IPS-20b (cell line): ENCODE measurements at regions not wholly inside any gene's neighbourhood (a gene's known extent, or its start where the extent isn't known, plus 50 kb on each side); places are given as distances from the start of the nearest gene placed in this dataset.

Source experiments
- H3K27ac ChIP-seq: one replicate; pipeline ENCODE4 v1.5.1; 2013; ENCODE audit warnings: low read length
- H3K27me3 ChIP-seq: 2 replicates; pipeline ENCODE4 v1.6.1; 2013; ENCODE audit warnings: mild to moderate bottlenecking, low read length, inconsistent platforms; ENCODE audit not compliant: insufficient read depth
- H3K36me3 ChIP-seq: 2 replicates; pipeline ENCODE4 v1.6.1; 2013; ENCODE audit warnings: low read depth, mild to moderate bottlenecking, inconsistent platforms, low read length, moderate library complexity; ENCODE audit not compliant: insufficient read depth
- H3K4me1 ChIP-seq: 2 replicates; pipeline ENCODE4 v1.6.1; 2013; ENCODE audit warnings: mild to moderate bottlenecking, control low read depth, inconsistent platforms, low read length, moderate library complexity; ENCODE audit not compliant: insufficient read depth
- H3K4me3 ChIP-seq: 2 replicates; pipeline ENCODE4 v1.5.1; 2013; ENCODE audit warnings: mild to moderate bottlenecking, low read length, inconsistent platforms
- H3K9ac ChIP-seq: 2 replicates; pipeline ENCODE4 v1.6.1; 2013; ENCODE audit warnings: low read depth, mild to moderate bottlenecking, inconsistent platforms, low read length, moderate library complexity
- H3K9me3 ChIP-seq: 2 replicates; pipeline ENCODE4 v1.6.1; 2013; ENCODE audit warnings: mild to moderate bottlenecking, low read depth, low read length, inconsistent platforms; ENCODE audit not compliant: insufficient read depth

DNA sequence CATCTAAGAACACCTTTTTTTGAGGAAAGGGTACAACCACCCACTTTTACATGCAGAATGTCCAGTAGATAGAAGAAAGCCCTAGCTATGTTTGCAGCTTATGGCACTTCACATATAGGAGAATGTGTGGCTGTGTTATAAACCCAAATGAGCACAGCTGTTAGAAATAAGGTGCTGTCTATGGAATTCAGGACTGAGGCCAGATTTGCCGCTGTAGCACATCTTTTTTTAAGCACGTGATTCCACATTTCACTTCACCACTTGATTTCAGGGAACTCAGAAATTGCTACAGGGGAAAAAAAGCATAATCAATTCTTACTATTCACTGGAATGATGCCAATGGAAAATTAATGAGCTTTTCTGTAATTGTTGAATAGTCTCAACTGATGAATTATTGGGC lies 147.2 kb upstream of the ADAMTS5 start:
- H3K27me3 ChIP-seq, result no peaks in the 10 kb centered on the region
- no peaks in the 10 kb centered on the region for H3K9me3 ChIP-seq
- no peak overlapping the region for H3K27ac ChIP-seq
- peaks cover 8% of the 10 kb centered on the region; the same call in 1 of the 2 replicates for H3K4me1 ChIP-seq
- H3K9ac ChIP-seq, result no peak overlapping the region
- H3K36me3 ChIP-seq, result no peaks in the 10 kb centered on the region
- H3K4me3 ChIP-seq, result no peak overlapping the region

DNA sequence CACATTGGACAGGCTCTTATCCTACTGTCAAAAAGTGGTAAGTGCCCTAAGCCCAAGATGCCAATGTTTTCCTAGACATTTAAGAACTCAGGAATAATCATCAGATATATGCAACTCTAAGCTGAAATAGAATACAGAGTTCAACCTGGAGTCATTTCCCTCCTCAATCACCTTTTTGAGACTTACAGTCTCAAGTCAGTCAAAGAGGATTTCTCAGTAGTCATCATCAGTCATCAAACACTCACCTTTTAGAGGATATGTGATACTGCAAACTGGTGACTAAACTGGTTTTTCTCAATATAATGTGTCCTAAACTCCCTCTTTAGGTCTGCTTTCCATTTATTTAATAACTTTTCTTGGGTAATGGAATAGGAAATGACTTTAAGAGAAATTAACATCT lies 145.3 kb upstream of the ADAMTS5 start:
- Histone ChIP-seq H3K9ac (no peak overlapping the region), H3K4me1 (peaks cover 8% of the 10 kb centered on the region; the same call in 1 of the 2 replicates), H3K4me3 (no peak overlapping the region), H3K9me3 (no peaks in the 10 kb centered on the region), H3K36me3 (no peaks in the 10 kb centered on the region), H3K27ac (no peak overlapping the region), H3K27me3 (no peaks in the 10 kb centered on the region)

GRCh38 chr21:27110956-27111355 lies 144.1 kb upstream of the ADAMTS5 start:
- Histone ChIP-seq H3K4me1 (peaks cover 8% of the 10 kb centered on the region; the same call in 1 of the 2 replicates), H3K4me3 (no peak overlapping the region), H3K36me3 (no peaks in the 10 kb centered on the region), H3K27me3 (no peaks in the 10 kb centered on the region), H3K9me3 (no peaks in the 10 kb centered on the region), H3K27ac (no peak overlapping the region), H3K9ac (no peak overlapping the region)

DNA sequence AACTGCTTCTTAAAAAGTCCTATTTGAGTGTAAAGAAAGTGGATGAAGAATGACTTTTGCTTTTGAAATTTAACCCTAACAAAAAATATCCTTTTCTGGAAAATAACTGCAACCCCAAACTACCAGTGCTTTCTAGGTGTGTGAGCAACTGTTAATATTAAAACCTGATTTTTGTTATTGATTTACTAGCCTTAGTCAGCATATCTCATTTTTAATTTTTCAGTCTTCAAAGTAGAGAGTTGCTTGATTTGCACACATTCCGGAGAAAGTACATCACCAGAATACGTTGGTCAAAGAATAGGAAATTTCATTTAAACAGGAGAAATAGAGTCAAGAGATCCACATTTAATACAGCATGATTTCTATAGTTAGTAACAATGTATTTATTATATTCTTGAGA lies 141.8 kb upstream of the ADAMTS5 start:
- H3K9ac ChIP-seq, result no peak overlapping the region
- no peak overlapping the region for H3K27ac ChIP-seq
- H3K4me1 ChIP-seq, result peaks cover 14% of the 10 kb centered on the region; the same call in 1 of the 2 replicates
- H3K36me3 ChIP-seq, result no peaks in the 10 kb centered on the region
- H3K9me3 ChIP-seq, result no peaks in the 10 kb centered on the region
- no peak overlapping the region for H3K4me3 ChIP-seq
- no peaks in the 10 kb centered on the region for H3K27me3 ChIP-seq

- no peak overlapping the region for H3K4me3 ChIP-seq
- no peaks in the 10 kb centered on the region for H3K9me3 ChIP-seq
- H3K9ac ChIP-seq, result no peak overlapping the region
- H3K27ac ChIP-seq, result no peak overlapping the region
- H3K4me1 ChIP-seq, result peaks cover 14% of the 10 kb centered on the region; the same call in 1 of the 2 replicates
- no peaks in the 10 kb centered on the region for H3K27me3 ChIP-seq
- no peaks in the 10 kb centered on the region for H3K36me3 ChIP-seq
Measured at GRCh38 chr21:27108228-27108627, 141.3 kb upstream of the ADAMTS5 start.

- H3K9ac ChIP-seq, result no peak overlapping the region
- no peaks in the 10 kb centered on the region for H3K27me3 ChIP-seq
- no peaks in the 10 kb centered on the region for H3K36me3 ChIP-seq
- H3K27ac ChIP-seq, result no peak overlapping the region
- H3K4me3 ChIP-seq, result no peak overlapping the region
- no peaks in the 10 kb centered on the region for H3K9me3 ChIP-seq
- peaks cover 6% of the 10 kb centered on the region; the same call in 1 of the 2 replicates for H3K4me1 ChIP-seq
Measured at GRCh38 chr21:27104846-27105431, 138.1 kb upstream of the ADAMTS5 start.

DNA sequence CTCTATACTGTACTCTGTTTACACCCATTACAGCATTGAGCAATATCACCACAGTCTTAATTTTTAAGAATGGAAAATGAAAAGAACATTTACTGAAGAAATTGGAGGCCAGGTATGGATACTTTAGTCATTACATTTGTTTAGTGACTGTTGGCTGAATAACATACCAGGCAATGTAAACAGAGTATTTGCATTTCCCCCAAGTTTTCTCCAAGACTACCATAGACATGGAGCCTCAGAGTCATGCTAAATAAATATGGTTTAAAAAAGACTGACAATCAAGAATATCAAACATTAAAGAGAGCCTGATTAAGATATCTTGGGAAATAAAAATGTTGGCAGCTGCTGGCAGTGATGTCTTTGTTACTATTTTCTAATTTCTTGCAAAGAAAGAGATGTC lies 136.9 kb upstream of the ADAMTS5 start:
- no peak overlapping the region for H3K9ac ChIP-seq
- peaks cover 6% of the 10 kb centered on the region; the same call in 1 of the 2 replicates for H3K4me1 ChIP-seq
- H3K9me3 ChIP-seq, result no peaks in the 10 kb centered on the region
- no peaks in the 10 kb centered on the region for H3K36me3 ChIP-seq
- no peak overlapping the region for H3K27ac ChIP-seq
- no peaks in the 10 kb centered on the region for H3K27me3 ChIP-seq
- no peak overlapping the region for H3K4me3 ChIP-seq

GRCh38 chr21:27101523-27101922 lies 134.6 kb upstream of the ADAMTS5 start:
- H3K27ac ChIP-seq, result no peak overlapping the region
- no peaks in the 10 kb centered on the region for H3K9me3 ChIP-seq
- H3K4me3 ChIP-seq, result no peak overlapping the region
- peaks cover 6% of the 10 kb centered on the region; the same call in 1 of the 2 replicates for H3K4me1 ChIP-seq
- no peaks in the 10 kb centered on the region for H3K36me3 ChIP-seq
- H3K27me3 ChIP-seq, result no peaks in the 10 kb centered on the region
- no peak overlapping the region for H3K9ac ChIP-seq

DNA sequence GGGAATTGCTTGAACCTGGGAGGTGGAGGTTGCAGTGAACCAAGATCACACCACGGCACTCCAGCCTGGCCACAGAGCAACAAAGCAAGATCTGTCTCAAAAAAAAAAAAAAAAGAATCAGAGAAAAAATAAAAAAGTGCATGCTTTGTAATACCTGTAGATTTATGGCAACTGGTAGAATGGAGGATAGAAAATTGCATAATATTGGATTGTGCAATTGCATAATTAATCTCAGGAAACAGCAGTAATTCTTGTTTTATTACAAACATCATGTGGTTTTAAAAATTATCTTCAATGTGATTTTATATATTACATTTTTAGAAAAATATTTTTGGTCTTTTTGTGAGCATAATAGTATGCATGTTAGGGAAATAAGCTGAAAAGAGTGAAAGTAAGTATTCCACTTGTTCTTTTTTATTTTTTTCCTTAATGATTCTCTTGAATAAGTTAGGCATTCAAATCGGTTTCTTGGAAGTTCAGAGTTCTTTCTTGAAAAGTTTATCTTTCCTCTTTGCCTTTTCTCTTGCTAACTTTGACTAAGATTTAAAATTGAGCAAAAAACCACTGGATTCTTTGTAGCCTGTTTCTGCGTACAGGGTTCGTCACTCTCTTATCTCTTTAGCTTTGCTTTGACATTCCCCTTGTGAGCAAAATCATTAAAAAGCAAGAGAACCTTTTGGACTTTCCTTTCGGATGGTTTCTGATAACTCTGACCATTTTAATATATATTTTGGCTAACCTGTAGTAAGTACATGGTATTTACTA lies 127.5 kb upstream of the ADAMTS5 start:
- Histone ChIP-seq H3K9me3 (no peaks in the 10 kb centered on the region), H3K27me3 (no peaks in the 10 kb centered on the region), H3K36me3 (no peaks in the 10 kb centered on the region), H3K4me3 (no peak overlapping the region), H3K27ac (no peak overlapping the region), H3K9ac (no peak overlapping the region), H3K4me1 (no peaks in the 10 kb centered on the region)

DNA sequence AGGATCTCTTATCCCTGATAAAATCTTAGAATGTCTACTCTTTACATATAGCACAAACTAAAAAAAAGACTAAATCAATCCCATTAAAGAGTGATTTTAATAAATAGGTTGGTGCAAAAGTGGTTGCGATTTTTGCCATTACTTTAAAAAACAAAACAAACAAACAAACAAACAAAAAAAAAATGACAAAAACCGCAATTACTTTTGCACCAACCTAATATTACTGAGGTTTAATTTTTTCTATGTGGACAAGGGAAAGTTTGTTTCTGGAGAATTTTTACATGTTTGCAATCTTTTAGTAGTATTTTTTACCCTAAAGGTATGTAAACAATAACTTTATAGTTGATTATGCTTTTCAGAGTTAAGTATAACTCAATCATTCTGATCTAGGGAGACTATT lies 119.7 kb upstream of the ADAMTS5 start:
- Histone ChIP-seq H3K4me1 (no peaks in the 10 kb centered on the region), H3K27ac (no peak overlapping the region), H3K36me3 (no peaks in the 10 kb centered on the region), H3K27me3 (no peaks in the 10 kb centered on the region), H3K9ac (no peak overlapping the region), H3K9me3 (no peaks in the 10 kb centered on the region), H3K4me3 (no peak overlapping the region)

DNA sequence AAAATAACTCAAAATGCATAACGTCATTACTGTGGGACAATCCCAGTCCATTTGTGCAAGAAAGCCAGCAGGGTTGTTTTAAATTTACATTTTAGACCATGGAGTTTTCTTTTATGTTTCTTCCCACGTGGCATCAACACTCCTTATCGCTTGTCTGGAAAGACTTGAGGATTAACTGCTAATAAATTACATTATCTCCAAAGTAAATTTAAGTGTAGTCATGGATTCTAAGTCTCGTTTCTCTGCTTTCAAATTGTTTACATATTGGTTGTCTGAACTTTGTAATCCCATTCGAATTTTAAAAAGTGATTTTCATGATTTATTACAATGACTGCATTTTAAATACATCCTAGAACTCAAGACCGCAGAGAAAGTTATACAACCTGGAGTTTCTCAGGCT lies 119.3 kb upstream of the ADAMTS5 start:
- Histone ChIP-seq H3K9me3 (no peaks in the 10 kb centered on the region), H3K4me1 (no peaks in the 10 kb centered on the region), H3K27me3 (no peaks in the 10 kb centered on the region), H3K27ac (no peak overlapping the region), H3K36me3 (no peaks in the 10 kb centered on the region), H3K9ac (no peak overlapping the region), H3K4me3 (no peak overlapping the region)

DNA sequence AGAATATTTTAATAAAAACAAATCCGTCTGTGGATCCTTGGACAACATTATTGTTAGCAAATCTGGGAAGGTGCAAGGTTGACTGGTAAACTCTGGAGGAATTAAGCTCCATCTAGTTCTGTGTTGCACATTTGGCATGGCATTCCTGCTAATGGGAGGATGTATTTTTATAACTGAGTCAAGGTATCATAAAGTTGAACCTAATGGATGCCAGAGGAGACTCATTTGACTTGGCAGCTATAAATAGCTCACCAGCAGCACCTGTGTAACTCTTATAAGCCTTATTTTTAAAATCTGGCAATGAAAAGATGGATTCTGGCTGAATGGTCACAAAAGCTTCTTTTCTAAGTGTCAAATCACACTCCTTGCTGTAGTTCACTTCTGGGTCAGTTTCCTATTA lies 118.5 kb upstream of the ADAMTS5 start:
- H3K9ac ChIP-seq, result no peak overlapping the region
- H3K4me1 ChIP-seq, result no peaks in the 10 kb centered on the region

More for the DNA sequence above, 118.5 kb upstream of the ADAMTS5 start:
- Histone ChIP-seq H3K27ac (no peak overlapping the region), H3K9me3 (no peaks in the 10 kb centered on the region), H3K27me3 (no peaks in the 10 kb centered on the region), H3K36me3 (no peaks in the 10 kb centered on the region), H3K4me3 (no peak overlapping the region)
